GM19238 (cell line): ENCODE measurements at regions not wholly inside any gene's neighbourhood (a gene's known extent, or its start where the extent isn't known, plus 50 kb on each side); places are given as distances from the start of the nearest gene placed in this dataset.

Experiments
- DNase-seq: peaks from one replicate; pipeline ENCODE4 v3.0.0; 2011; ENCODE audit warnings: low spot score; ENCODE audit not compliant: insufficient read length

DNA sequence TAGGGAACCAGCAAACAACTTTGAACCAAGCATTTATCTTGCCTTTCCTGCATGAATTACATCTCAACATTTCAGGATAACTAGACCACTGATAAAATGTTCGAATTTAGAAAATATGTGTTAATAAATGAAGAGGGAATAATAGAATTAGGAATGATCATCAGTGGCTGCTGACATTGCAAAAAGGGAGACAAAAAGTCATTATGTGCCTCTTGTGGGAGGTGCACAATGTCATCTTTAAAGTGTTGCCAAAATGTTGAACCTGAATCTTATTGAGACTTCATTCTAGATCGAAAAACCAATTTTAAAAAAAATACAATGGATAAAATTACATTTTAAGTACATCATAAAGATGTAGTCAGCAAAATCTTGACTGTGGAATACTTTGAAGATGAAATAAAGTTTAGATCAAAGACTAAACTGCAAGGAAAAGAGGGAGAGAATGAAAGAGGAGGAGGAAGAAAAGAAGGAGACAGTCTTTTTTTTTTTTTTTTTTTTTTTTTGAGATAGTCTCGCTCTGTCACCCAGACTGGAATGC is 299.3 kb downstream of the FBXW7 start:
- DNase-seq = no peak

DNA sequence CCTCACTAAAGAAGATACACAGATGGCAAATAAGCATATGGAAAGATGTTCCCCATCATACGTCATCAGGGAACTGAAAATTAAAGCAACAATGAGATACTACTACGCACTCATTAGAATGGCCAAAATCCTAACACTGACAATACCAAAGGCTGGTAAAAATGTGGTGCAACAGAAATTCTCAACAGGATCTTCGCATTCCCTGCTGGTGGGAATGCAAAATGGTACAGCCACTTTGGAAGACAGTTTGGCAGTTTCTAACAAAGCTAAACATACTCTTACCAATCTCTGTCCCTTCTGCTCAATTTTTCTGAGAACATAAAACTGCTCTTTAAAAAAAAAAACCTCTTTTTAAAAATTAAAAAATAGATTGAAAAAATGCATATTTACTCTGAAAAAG is 300.2 kb downstream of the FBXW7 start:
- DNase-seq = no peak

DNA sequence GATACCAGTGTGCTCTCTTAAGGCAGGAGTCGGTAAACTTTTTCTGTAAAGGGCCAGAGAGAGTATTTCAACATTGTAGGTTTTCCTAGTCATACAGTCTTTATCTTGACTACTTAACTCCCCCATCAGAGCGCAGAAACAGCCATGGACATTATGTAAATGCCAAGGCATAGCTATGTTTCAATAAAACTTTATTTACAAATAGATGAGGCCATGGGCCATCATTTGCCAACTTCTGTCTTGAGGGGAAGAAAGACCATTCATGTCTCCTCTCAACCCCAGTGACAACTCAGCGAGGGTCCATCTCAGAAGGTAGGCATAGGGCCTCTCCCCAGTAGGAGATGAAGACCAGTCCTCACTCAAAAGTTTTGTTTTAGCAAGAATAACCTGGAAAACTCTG is 301.3 kb downstream of the FBXW7 start:
- no peak for DNase-seq

DNA sequence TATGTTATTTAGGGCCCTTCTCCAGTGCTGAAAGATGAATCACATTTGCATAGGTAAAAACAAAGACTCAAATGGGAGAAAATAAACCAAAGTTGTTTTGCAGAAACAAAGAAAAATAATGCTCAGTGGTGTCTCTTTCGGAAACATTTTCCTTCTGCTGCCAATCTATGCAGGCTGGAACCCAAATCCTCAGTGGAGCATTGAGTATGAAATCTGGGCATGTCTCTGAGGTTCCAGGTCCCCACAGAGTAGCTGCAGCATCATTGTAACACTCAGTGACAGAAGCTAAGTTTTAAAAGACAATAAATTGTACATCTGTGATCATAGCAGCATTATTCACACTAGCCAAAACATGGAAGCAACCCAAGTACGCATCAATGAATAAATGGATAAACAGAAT is 303.6 kb downstream of the FBXW7 start:
- no peak for DNase-seq

DNA sequence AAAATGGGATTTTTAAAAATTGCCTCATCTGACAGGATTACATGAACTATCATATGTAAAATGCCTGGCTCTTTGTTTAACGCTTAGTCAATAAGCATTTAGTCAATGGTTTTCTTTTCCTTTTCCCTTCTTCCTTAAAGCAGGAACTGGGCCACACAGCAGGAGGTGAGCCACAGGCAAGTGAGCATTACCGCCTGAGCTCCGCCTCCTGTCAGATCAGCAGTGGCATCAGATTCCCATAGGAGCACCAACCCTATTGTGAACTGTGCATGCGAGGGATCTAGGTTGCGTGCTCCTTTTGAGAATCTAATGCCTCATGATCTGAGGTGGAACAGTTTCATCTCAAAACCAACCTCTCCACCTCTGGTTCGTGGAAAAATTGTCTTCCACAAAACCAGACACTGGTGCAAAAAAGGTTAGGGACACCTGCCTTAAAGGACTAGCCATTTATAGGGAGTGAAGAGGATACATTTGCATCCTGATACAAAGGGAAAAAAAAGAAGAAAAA is 306.1 kb downstream of the FBXW7 start:
- no peak for DNase-seq

DNA sequence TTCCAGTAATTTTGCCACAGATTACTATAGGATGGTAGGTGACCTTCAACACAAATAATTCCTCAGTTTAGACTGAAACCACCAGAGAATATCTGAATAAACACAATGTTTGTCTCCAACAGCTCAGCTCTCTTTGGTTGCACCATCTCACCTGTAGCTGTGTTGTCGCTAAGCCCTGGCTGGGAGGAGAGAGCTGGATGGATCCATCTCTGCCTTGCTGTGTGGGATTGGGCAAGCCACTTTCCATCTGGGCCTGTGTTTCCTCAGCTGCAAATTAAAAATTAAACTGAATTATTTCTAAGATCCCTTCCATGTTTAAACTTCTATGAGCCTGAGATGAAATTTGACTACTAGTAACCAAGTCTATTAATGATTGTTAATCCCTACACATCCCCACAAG is 310.2 kb downstream of the FBXW7 start:
- DNase-seq = no peak

DNA sequence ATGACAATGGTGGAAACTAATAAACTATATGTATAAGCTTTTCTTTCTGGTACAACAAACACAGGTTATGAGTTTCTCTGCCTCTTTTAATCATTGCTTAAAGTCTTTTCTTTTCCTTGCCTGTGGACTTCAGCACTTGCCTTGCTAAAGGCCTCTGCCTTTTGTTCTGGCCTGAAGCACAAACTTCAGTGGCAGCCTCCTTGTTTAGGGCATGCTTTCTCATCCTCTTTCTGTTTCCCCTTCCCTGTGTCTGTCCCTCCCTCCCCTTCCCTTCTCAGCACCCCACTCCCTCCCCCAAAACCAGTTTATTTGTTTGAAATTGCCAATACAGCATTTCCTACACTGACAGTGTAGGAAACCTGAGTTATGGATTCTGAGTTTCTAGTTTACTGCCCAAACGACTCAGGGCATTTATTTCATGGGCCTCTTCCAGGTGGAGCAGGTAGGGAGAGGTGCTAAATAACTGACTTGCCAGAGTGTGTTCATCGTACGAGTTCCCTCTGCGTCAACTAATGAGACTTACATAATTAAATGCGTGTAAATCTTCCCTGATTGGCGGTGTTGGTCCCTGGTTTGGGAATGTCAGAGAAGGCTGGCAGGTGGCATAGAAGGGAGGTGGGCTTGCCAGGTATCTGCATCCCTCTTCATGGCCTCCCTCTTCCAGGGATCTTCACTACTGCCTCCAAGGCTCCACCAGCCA is 311.0 kb downstream of the FBXW7 start:
- DNase-seq = no peak

DNA sequence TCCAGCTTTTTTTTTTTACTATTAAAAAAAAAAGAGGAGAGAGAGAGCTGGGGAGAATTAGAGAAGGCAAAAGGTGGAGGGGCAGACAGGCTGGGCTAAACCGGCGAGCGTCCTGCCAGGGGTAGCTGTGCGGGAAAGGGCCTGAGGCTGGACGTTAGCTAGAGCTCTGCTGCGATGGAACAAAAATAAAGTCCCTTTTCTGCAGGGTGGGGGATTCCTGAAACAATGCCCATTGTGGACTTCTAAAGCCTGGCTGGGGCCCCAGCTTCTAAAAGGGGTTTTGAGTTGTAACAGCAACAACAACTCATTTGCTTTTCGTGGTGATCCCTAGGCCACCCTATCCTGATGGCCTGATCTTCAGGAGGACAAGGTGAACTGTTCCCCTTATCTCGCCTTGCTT is 311.7 kb downstream of the FBXW7 start:
- no peak for DNase-seq

DNA sequence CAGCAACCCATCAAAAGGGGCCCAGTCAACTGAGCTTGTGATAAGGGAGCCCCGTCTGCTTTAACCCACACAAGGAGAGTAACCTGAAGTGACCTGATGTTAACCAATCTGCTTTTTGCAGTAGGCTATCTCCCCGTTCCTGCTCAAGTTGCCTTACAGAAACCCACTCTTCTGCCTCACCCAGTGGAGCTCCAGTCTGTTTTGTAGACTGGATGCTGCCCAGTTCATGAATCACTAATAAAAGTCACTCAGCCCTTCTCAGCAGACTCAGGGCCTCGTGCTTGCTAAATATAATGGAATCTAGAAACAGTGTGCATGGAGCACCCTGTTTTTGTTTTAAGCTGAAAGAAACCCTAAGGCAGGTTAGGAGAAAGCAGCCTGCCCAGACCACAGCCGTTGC is 312.3 kb downstream of the FBXW7 start:
- DNase-seq = no peak

DNA sequence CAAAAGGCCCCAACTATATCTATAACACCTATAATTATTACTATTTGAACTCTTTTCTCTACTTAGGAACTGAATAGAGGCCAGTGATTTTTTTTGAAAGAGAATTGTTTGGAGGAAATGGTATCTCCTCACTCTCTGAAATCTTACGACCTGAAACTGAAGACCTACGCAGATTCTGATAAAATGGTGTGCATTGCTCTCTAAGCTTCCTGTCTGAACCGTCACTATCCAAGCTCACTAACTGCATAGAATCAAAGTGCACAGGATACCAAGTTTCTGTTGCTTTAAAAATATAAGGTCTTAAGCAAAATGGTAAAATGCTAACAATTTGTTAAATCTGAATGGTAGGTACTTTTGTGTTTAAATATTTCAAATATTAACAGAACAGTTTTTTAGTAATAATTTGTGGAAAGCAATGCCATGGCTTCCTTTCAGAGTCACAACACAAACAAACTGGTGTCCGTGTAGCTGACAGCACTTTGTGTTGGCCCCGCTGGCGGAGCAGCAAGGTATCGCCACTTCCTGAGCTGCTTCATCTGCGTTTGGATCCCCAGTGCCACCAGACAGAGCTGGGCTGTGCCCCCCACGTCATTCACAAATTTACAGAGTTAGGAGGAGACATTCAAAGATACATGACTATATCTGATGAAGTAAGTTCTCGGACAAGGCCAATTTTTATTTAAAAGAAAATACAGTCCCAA is 313.9 kb downstream of the FBXW7 start:
- DNase-seq = no peak

DNA sequence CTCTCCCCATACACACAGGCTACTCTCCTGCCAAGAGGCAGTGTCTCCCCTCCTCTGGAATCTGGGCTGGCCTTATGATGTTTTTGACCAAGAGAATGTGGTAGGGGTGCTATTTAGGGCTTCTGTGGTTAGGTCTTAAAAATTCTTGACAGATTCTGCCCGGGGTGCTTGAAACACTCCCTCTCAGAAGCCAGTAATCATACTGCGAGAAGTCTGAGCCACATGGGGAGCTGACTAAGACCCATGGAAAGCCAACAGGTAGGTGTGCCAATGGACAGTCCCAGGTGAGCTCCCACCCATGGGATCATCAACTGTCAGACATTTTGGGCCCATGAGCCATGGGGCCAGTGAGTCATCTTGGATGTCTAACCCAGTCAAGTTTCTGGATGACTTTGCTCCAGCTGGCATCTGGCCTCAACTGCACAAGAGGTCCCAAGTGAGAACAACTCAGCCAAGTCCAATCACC is 315.7 kb downstream of the FBXW7 start:
- no peak for DNase-seq

DNA sequence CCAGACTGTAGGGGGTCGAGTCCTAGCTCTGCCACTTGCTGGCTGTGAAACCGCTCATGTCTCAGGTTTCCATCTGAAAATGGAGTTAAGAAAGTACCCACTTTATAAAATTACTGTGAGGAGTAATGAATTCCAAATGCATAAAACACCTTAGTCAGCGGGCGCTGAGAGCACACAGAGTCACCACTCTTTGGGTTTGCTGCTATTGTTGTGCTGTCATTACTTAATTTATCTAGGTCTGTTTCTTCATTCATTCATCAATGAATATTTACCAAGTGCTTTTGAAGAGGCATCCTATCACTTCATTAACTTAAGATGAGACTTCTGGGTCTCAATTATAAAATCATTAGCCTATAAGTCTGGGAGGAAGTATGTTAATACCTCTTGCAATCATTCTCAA is 317.3 kb downstream of the FBXW7 start:
- no peak for DNase-seq

DNA sequence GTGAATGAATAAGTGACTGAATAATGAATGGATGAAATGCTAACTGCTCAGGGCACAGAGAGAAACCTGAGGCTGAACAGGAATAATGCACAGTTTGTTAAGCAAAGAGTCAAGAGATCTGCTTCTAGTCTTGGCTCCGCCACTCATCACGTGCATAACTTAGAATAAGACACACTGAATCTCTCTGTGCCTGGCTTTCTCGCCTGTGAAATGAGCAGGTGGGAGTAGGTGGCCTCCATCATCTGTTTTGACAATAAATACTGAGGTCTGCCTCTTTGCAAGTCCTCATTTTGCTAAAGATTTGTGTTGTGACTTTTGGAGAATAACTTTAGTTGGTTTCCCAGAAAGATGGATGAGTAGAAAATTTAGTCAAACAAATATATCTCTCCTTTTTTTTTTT is 318.0 kb downstream of the FBXW7 start:
- DNase-seq = no peak

DNA sequence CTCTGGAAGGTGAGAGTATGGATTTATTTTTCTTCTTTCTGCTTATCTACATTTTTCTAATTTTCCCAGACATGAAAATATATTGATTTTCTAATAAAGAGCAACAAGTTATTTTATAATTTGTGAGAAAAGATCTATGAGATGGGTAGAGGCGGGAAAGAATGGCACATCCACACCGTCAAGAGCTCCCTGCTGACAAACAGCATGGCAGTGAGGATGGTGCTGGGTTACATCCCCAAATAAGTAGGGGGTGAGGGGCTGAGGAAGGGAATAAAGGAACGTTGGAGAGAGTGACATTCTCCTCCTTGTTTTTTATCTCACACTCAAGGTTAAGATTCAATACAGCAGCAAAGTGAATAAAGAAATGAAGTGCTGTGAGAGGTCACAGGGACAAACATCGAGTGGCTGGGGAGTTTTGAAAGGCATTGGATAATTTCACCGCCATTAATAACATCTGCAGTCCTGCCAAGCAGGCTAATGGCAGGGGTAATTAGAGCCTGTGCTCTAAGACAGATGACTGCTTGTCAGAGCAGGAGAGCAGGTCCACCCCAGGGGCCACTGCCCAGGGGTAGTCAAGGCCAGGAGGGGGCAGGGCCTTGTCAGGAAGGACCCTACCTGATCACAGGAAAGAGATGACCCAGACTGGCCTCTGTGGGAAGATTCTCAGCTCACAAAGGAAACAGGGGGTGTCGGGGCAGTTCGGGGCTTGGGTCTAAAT is 323.8 kb downstream of the FBXW7 start:
- no peak for DNase-seq

DNA sequence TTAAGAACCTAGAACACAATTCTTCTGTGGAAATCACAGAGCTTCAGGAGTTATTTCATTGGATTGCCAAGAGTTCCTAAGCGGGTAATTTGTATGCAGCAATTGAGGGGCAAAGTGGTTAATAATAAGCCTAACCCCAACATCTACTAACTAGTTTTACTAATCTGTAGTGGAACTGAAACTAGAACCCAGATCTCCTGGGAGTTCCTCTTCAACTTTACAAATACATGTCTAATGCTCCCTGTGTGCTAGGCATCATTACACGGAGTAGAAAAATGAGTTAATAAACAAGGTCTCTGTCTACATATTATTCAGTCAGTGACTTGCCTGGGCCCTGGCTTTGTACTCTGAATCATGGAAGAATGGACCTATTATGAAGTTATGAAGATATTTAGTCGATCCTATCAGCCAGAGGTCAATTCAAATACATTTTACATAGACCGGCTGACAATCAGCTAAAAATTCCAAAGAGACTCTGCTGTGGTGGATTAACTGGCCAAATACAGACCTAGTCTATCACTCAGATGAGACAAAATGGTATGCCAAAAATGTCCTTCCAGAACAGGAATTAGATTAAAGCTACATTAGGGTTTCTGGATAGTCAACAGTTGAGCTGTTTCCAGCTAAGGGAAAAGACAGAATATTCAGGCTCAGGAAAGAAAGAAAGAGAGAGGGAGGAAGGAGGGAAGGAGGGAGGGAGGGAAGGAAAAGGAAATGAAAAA is 326.0 kb downstream of the FBXW7 start:
- no peak for DNase-seq

DNA sequence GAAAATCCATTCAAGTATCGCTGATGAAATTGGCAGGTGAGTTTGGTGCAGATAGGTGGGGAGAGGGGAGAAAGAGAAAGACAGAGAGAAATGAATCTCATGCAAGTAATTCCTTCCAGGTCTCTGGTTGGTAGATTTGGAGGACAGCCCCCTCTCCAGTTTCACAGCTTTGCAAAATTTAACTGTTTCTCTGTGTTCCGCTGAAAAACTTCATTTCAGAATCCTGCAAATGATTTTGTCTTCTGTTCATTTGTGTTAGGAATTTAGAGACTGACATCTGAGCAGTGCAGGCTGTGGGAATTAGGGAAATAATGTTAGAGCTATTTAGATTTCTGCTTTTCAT is 328.5 kb downstream of the FBXW7 start:
- no peak for DNase-seq

DNA sequence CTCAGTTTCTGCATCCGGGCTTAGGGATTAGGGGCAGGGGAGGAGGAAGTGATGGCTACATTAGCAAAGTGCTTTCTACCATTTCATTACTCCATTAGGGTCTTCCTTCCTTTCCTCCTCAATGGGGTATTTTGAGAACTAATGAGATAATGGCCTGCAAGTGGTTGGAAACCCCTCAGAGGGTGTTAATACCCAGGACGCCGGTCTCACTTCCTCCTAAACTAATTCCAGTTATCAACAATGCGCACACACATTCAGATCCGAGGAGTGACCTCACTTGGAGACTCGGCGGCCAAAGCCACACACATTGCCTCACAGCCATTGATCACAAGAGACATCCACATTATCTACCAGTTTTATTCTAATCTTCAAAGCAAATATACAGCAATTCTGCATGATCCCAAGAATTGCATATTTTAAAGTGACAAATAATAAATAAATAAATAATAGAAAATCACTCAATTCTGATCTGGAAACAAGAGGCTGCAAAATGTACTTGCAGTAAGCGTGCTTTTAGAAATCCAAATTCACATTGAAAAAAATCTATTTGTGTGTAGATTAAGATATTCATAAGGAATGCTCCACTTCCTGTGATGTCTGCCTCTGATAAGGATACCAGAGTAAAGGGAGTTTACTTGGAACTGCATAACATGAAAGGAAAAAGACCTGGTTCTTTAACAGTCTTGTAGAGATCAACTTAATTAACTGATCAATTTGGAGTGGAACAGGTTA is 329.1 kb downstream of the FBXW7 start:
- DNase-seq = no peak

DNA sequence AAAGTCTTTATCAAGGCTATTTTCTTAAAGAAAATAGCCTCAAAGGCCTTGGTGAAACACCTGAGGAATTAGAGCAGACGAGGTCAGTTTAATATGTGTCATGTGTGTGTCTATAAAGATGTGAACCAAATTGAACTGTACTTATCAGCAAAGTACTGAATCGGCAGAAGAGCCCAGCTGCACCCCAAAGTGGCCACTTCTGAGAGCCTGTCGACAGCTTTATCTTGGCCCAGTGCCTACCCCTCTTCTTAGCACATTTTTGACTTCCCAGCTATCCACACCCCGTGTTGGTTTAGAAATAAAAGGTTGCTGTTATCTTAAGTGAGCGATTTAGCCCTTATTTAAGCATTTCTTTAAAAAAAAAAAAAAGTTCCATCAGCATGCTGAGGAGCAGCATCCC is 329.7 kb downstream of the FBXW7 start:
- DNase-seq = no peak

DNA sequence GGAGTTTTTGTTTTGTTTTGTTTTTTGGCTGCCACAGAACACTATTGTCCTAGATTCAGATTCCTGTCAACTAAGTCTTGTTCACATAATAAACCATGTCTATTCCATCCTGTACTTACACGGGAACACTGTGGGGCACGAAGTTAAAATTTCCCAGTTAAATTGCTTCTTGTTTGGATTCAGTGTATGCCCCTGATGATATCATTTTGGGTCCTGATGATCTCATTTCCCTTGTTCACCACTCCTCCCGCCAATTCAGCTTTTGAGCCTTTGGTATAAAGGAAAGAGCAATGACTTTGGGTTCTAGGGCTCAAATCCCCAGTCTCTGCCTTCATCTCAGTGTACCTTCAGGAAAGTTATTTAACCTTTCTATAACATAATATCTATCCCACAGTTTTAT is 333.5 kb downstream of the FBXW7 start:
- DNase-seq = no peak

DNA sequence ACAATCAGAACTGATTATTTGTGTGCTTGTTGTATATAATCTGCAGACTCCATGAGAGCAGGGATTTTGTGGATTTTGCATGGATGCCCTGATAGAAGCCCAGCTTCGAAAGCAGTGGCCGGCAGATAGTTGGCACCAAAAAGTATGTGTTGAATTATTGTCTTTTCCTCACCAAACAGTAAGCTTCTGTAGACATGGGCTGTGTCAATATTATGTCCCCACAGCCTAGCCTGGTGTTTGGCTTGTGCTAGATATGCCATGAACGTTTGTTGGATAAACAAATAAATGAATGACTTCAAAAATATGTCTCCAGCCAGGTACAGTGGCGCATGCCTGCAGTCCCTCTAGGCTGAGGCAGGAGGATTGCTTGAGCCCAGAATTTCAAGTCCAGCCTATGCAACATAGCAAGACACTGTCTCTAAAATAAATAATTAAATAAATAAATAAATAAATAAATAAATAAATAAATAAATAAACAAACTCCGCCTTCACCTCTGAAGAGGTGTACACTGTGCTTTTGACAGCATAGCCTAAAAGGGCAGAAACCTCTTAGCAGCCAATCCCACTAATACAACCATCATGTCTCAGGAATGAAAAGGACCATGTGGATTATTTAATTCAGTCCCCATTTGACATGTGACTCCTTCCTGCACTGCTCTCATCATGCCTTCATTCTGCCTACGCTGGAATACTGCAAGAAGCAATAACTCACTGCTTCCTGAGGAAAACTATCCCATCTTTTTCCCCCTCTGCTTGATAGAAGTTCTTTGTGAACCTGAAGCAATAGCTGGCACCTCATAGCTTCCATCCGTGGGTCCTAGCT is 335.2 kb downstream of the FBXW7 start:
- DNase-seq = no peak
